Middle frontal gyrus (tissue), 1 donor: ENCODE measurements at regions not wholly inside any gene's neighbourhood (a gene's known extent, or its start where the extent isn't known, plus 50 kb on each side); places are given as distances from the start of the nearest gene placed in this dataset.

Source experiments
- DNase-seq: peaks from one replicate; pipeline ENCODE4 v3.0.0-alpha.2; 2015; ENCODE audit warnings: low spot score; ENCODE audit errors: extremely low spot score

DNA sequence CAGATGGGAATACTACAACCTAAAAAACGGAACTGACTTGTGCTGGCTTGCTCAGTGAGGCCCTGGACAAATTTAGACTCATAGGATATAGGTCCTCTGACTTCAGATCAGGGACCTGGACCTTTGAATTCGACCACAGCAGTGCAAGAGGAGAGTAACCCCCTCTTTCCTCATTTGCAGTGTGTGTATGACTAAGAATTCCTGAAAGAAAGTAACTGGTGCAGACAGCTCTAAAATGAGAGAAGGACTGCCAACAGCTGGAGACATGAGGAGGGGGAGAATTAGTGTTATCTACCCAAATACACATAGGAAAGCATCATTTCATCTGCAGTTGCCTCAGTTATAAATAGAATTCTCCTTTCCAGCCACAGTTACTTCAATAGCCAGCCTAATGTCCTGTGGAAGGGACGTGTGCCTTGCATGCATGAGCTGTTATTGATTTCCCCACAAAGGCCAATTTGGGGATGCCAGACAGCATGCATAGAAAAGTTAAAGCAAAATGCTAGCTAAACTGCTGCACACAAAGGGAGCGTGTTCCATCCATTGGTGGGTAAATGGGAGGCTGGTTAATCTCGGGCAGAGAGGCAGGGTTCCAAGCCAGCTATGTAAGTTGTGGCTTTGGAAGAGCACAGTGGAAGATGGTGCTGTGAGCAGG is 442.7 kb downstream of the CDK5RAP2 start:
- DNase-seq, result no peak

- no peak for DNase-seq
Observed at GRCh38 chr9:120136696-120137095, 443.3 kb downstream of the CDK5RAP2 start.

GRCh38 chr9:120117081-120117480 is 462.9 kb downstream of the CDK5RAP2 start:
- DNase-seq, result no peak

GRCh38 chr9:120110520-120110919 is 469.4 kb downstream of the CDK5RAP2 start:
- no peak for DNase-seq

GRCh38 chr9:120109242-120109641 is 470.7 kb downstream of the CDK5RAP2 start:
- DNase-seq, result no peak

DNA sequence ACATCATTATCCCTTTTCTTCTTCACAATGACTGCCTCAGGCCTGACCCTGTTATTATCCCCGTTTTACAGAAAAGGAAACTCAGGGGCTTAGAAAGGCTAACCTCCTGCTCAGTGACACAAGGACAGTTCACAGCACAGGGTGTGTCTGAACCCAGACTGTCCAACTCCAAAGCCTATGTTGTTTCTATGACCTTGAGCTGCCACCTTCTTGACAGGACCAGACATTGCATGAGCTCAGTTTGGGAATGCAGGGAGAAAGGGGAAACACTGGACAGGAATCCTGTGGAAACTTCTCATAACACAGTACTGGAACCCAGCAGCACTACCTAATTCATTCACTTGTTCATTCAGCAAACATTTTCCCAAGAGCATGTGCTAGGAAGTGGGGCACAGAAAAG is 472.8 kb downstream of the CDK5RAP2 start:
- DNase-seq, result no peak

- no peak for DNase-seq
Observed at GRCh38 chr9:120104771-120105170, 475.2 kb downstream of the CDK5RAP2 start.

- DNase-seq, result no peak
Observed at GRCh38 chr9:120100595-120100994, 479.4 kb downstream of the CDK5RAP2 start.

GRCh38 chr9:120099065-120099464 is 480.9 kb downstream of the CDK5RAP2 start:
- no peak for DNase-seq

DNA sequence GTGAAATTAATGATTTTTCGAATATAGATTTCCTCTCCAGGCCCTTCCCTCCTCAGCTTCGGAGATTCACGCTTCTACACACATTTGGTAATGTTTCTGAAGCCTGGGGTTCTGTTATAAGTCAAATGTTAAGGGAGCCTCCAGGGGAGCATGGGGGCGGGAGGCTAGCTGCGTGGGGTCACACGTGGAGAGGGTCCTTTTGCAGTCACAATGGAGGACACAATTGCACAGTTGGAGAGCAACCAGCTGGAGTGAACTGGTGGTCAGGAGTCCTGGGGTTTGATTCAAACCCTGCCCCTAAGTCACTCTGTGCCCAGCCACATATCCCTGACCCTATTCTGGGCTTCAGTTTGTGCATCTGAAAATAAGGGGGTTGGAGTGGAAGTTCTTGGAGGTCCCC is 481.4 kb downstream of the CDK5RAP2 start:
- DNase-seq, result no peak

- DNase-seq, result no peak
Observed at GRCh38 chr9:120091206-120091605, 488.8 kb downstream of the CDK5RAP2 start.

DNA sequence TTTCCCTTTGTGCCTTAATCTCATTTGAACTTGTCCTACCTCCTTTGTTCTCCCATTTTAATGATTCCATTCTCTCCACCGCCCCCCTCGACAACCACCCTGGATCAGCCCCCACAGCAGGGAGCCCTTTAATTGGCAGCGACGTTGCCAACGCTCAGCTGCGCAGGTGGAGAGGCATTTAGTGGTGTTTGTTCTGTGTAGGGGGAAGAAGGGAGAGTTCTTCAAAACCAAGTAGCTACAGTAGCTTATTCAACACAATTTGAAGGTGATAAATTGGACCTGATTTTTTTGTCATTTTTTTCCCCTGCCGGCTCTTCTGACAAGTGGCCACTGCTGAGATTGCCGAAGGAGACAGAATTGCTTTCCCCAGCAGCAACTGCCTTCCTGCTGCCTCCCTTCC is 499.1 kb downstream of the CDK5RAP2 start:
- DNase-seq, result no peak

DNA sequence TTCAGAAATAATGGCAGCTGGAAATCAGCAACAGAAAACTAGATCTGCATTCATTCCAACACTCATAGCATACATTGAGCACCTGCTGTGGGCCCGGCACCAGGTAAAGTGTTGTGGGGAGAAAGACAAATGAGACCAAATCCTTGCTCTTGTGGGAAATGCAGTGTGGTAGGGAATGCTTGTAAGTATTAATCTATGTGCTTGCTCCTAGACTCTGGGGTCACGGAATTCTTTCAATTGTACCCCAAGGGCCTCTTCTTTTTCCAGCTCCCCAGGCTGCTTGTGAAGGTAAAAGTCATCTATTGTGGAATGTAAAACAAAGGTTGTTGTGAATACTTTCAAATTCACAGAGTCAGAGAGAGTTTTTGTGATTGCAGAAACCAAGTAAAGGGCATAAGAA is 501.9 kb downstream of the CDK5RAP2 start:
- DNase-seq, result no peak

- DNase-seq, result no peak
Observed at GRCh38 chr9:120071760-120072159, 508.2 kb downstream of the CDK5RAP2 start.

GRCh38 chr9:120066315-120066714 is 513.7 kb downstream of the CDK5RAP2 start:
- DNase-seq, result no peak

DNA sequence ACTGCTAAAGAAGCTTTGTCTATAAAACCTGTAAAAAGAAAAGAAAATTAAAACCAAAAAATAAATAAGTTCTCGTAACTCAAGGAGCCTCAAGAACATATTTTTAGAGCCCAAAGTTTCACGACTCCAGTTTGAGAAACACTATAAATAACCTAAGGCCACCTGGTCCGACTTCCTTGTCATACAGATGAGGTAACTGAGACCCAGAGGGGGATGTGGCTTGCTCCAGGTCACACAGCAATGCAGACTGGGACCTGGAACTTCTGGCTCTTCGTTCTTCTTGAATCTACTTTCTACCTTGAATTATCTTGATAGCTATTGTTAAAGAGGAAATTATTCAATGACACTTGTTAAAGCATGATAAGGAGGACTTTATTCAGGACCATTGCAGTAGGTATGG is 514.8 kb downstream of the CDK5RAP2 start:
- DNase-seq, result no peak

- no peak for DNase-seq
Observed at GRCh38 chr9:120045011-120045410, 535.0 kb downstream of the CDK5RAP2 start.

DNA sequence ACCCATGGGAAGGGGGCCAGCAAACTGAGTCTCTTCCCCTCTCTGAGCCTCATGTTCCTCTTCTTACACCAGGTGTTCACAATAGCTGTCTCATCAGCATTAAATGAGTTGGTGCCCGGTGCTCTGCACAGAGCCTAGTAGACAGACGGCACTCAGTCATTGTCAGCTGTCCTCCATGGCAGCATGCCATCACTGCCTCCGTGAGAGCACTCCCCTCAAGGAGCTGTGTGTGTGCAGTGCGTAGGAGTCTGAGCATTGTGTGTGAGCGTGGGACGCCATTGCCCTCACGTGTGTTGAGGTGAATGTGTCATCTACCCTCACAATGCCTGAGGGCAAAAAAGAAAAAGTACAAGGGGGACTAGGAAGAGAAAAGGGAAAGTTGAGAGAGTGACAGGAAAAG is 536.5 kb downstream of the CDK5RAP2 start:
- DNase-seq, result no peak

GRCh38 chr9:120040896-120041295 is 539.1 kb downstream of the CDK5RAP2 start:
- DNase-seq, result no peak

GRCh38 chr9:120038342-120038741 is 541.6 kb downstream of the CDK5RAP2 start:
- no peak for DNase-seq

- DNase-seq, result no peak
Observed at GRCh38 chr9:120032639-120033038, 547.3 kb downstream of the CDK5RAP2 start.

- DNase-seq, result no peak
Observed at GRCh38 chr9:120030847-120031246, 549.1 kb downstream of the CDK5RAP2 start.

- DNase-seq, result no peak
Observed at GRCh38 chr9:120018550-120018949, 561.4 kb downstream of the CDK5RAP2 start.

GRCh38 chr9:120018037-120018436 is 561.9 kb downstream of the CDK5RAP2 start:
- DNase-seq, result no peak
